Cardiac muscle cell (in vitro differentiated cells and primary cell): ENCODE measurements at regions not wholly inside any gene's neighbourhood (a gene's known extent, or its start where the extent isn't known, plus 50 kb on each side); places are given as distances from the start of the nearest gene placed in this dataset.

ENCODE experiments used
- DNase-seq, 2 donors: peaks; one replicate each; pipeline versions ENCODE4 v3.0.0 to v3.0.0-alpha.2; 2010 to 2017; ENCODE audit warnings: low read depth in 1 of 2, low spot score in 1 of 2
- H3K27ac ChIP-seq: fragments of 200-600 bp; sonication (generic); 2 replicates; pipeline ENCODE4 v1.5.1; 2016
- H3K27me3 ChIP-seq: fragments of 200-600 bp; sonication (generic); 2 replicates; pipeline ENCODE4 v1.6.0; 2016; ENCODE audit warnings: control low read depth
- H3K36me3 ChIP-seq: fragments of 200-600 bp; sonication (generic); 2 replicates; pipeline ENCODE4 v1.5.1; 2016; ENCODE audit warnings: control low read depth
- H3K4me1 ChIP-seq: fragments of 200-600 bp; sonication (generic); 2 replicates; pipeline ENCODE4 v1.8.1; 2017; ENCODE audit warnings: low read depth, mild to moderate bottlenecking, mixed run types
- H3K4me3 ChIP-seq: fragments of 200-600 bp; sonication (generic); 2 replicates; pipeline ENCODE4 v1.5.1; 2016; ENCODE audit warnings: mild to moderate bottlenecking
- H3K9me3 ChIP-seq: fragments of 200-600 bp; sonication (generic); 2 replicates; pipeline ENCODE4 v1.5.1; 2017; ENCODE audit warnings: low read depth, mild to moderate bottlenecking, control low read depth
- TF ChIP-seq, protein P1 (sequence below): IDR thresholded peaks from 2 replicates; pipeline ENCODE4 v1.5.1; 2012; ENCODE audit warnings: low read depth, mild to moderate bottlenecking, low read length

DNA sequence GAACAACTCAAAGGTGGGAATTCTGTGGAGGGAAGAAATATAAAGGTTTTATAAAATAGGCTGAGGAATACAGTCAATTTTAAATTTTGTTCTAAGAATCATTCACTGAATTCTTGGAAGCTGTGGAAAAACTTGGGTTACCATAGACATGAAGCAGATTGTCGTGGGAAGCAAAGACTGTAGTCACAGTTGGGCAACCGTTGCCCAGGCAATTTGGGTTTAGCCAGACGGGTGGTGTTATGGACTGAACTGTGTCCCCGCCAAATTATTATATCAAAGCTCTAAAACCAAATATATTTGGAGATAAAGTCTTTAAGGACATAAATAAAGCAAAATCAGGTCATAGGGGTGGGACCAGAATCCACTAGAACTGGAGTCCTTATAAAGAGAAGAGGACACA is 463.7 kb upstream of the CTNND2 start:
- Histone ChIP-seq H3K9me3 (no peaks in the 10 kb centered on the region), H3K27me3 (no peaks in the 10 kb centered on the region), H3K4me3 (no peak overlapping the region), H3K36me3 (no peaks in the 10 kb centered on the region), H3K27ac (no peak overlapping the region), H3K4me1 (no peaks in the 10 kb centered on the region)
- TF ChIP-seq, protein P1, sequence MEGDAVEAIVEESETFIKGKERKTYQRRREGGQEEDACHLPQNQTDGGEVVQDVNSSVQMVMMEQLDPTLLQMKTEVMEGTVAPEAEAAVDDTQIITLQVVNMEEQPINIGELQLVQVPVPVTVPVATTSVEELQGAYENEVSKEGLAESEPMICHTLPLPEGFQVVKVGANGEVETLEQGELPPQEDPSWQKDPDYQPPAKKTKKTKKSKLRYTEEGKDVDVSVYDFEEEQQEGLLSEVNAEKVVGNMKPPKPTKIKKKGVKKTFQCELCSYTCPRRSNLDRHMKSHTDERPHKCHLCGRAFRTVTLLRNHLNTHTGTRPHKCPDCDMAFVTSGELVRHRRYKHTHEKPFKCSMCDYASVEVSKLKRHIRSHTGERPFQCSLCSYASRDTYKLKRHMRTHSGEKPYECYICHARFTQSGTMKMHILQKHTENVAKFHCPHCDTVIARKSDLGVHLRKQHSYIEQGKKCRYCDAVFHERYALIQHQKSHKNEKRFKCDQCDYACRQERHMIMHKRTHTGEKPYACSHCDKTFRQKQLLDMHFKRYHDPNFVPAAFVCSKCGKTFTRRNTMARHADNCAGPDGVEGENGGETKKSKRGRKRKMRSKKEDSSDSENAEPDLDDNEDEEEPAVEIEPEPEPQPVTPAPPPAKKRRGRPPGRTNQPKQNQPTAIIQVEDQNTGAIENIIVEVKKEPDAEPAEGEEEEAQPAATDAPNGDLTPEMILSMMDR: no peak
- no peak for DNase-seq

DNA sequence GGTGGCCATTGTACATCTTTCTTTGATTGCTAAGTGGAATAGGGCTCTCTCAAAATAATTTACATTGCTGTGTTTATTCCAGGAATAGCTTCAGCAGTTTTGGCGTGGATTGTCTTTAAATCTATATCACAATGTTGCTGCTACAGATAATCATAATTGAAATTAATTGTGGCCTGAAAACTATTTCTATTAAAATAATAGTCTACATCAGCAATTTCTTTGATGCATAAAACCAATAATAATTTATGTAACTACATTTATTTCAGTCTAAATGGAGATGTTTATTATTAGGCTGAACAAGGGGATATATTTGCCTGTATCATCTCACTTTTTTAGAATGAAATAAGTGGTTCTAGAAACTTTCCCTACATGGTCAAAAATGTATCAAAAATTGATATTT is 456.0 kb upstream of the CTNND2 start:
- H3K27me3 ChIP-seq: no peaks in the 10 kb centered on the region
- TF ChIP-seq, protein P1: no peak
- no peaks in the 10 kb centered on the region for H3K4me1 ChIP-seq
- no peaks in the 10 kb centered on the region for H3K36me3 ChIP-seq
- no peak overlapping the region for H3K4me3 ChIP-seq
- no peak for DNase-seq
- H3K27ac ChIP-seq: no peak overlapping the region
- H3K9me3 ChIP-seq: no peaks in the 10 kb centered on the region

DNA sequence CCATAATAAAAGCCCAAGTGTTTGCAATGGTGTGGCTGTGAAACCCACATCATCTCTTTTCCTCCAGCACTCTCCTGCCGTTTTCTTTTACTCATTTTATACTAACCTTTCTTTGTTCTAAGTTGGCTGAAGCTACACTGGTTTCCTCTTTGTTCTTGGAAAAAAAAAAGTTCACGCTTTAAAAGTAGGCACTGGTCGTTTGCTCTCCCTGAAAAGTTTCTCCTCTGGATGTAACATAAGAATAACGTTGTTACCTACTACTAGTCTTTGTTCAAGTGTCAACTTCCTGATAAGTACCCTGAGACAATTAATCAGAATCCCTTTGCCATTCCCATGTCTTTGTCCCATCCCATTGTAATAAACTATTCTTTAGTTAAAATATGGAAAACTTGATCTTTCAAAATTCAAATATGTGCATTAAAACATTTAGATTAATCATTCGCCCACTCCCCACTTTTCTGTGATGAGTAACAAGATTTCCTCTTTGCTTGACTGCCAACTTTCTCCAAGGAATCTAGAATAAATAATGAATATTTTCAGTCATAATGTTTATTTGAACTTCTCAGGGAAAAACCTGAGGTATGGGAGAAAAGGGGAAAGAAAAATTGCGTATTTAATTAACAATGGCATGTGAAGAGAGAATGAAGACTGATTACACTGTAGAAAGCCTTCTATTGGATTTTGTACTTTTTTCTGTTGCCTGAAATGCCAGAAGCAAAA is 454.3 kb upstream of the CTNND2 start:
- no peak for DNase-seq
- TF ChIP-seq, protein P1: no peak
- Histone ChIP-seq H3K27ac (no peak overlapping the region), H3K4me3 (no peak overlapping the region), H3K27me3 (no peaks in the 10 kb centered on the region), H3K9me3 (no peaks in the 10 kb centered on the region), H3K4me1 (no peaks in the 10 kb centered on the region), H3K36me3 (no peaks in the 10 kb centered on the region)

DNA sequence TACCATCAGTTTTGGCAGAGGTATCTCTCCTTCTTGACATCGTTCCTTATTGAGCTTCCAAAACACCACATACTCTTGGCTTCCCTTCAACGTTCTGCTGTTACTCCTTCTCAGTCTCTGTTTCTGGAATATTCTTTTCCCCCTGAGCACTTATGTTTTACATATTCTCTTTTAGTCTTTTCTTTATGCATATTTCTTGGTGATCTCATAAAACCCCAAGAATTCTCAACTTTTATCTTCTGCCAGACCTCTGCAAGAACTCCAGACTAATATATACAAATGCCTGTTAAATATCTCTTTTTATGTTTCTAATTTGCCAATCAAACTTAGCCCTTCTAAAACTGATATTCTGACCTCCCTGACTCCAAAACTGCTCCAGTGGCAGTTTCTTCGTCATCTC is 453.4 kb upstream of the CTNND2 start:
- H3K36me3 ChIP-seq: no peaks in the 10 kb centered on the region
- no peaks in the 10 kb centered on the region for H3K9me3 ChIP-seq
- H3K4me3 ChIP-seq: no peak overlapping the region
- no peaks in the 10 kb centered on the region for H3K27me3 ChIP-seq
- TF ChIP-seq, protein P1: no peak
- H3K27ac ChIP-seq: no peak overlapping the region
- no peak for DNase-seq
- H3K4me1 ChIP-seq: no peaks in the 10 kb centered on the region

DNA sequence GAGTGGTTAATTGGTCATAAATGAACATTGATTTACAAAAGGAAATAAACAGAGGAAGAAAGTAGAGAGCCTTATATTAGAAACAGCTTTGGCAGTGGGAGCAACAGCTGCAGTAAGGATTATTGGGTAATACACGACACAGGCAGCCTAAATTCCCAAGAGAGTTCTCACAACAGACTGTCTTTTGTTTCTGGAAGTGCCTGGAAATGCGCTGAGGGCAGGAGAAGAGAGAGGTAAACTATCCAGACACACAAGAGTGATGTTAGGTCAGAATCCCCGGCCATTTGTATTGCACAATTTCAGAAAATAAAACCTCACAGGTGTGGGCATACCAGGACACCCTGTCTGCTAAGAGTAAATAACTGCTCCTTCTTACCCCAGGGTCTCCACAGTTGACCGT is 450.4 kb upstream of the CTNND2 start:
- no peak for DNase-seq
- TF ChIP-seq, protein P1: no peak

More for the DNA sequence above, 450.4 kb upstream of the CTNND2 start:
- H3K4me3 ChIP-seq: no peak overlapping the region
- no peaks in the 10 kb centered on the region for H3K36me3 ChIP-seq
- H3K27ac ChIP-seq: no peak overlapping the region
- H3K4me1 ChIP-seq: no peaks in the 10 kb centered on the region
- no peaks in the 10 kb centered on the region for H3K27me3 ChIP-seq
- H3K9me3 ChIP-seq: no peaks in the 10 kb centered on the region
